IMR-90 (cell line): ENCODE measurements at regions not wholly inside any gene's neighbourhood (a gene's known extent, or its start where the extent isn't known, plus 50 kb on each side); places are given as distances from the start of the nearest gene placed in this dataset.

Experiments
- ATAC-seq: fragments of 200-7000 bp; cut with Tn5 transposase; 2 replicates; pipeline ENCODE4 v1.9.1; 2020; ENCODE audit warnings: low read depth, mild to moderate bottlenecking, moderate library complexity
- BruUV-seq: library from RNA; stranded (reverse); fragments of 400-500 nt; replicated peaks from 2 replicates; lab custom pipeline; 2021; lab: Mats Ljungman, UMichigan
- CTCF ChIA-PET: fragments of 300-600 bp; formaldehyde crosslinking; extraction: SDS; loops from one replicate; lab custom pipeline; 2021; ENCODE audit warnings: antibody characterized with exemption; lab: Yijun Ruan, JAX
- POLR2A ChIA-PET: fragments of 300-600 bp; sonication (Branson Sonifier 250); formaldehyde crosslinking; loops from one replicate; lab custom pipeline; 2022; ENCODE audit warnings: antibody characterized with exemption; ENCODE audit not compliant: unreplicated experiment; lab: Charles Lee
- DNase-seq: peaks from one replicate; pipeline ENCODE4 v3.0.0; 2013
- H2AFZ ChIP-seq: replicated peaks from 2 replicates; pipeline ENCODE3; 2013; ENCODE audit warnings: low read length, mild to moderate bottlenecking; ENCODE audit not compliant: poor library complexity
- H2AK5ac ChIP-seq: 2 replicates; pipeline ENCODE4 v1.6.1; 2013; ENCODE audit warnings: low read depth, low read length, inconsistent platforms
- H2AK9ac ChIP-seq: replicated peaks from 2 replicates; pipeline ENCODE3; 2013; ENCODE audit warnings: mild to moderate bottlenecking, low read depth, low read length, moderate library complexity; ENCODE audit not compliant: poor library complexity
- H2BK120ac ChIP-seq: 2 replicates; pipeline ENCODE4 v1.6.1; 2013; ENCODE audit warnings: low read depth, low read length, inconsistent platforms
- H2BK15ac ChIP-seq: 3 replicates; pipeline ENCODE4 v1.6.1; 2013; ENCODE audit warnings: low read depth, low read length, inconsistent platforms
- H2BK20ac ChIP-seq: 2 replicates; pipeline ENCODE4 v1.6.1; 2013; ENCODE audit warnings: low read depth, mild to moderate bottlenecking, inconsistent platforms, low read length, moderate library complexity
- H2BK5ac ChIP-seq: 2 replicates; pipeline ENCODE4 v1.6.1; 2013; ENCODE audit warnings: mild to moderate bottlenecking, low read depth, low read length, inconsistent platforms; ENCODE audit not compliant: poor library complexity, severe bottlenecking
- H3K14ac ChIP-seq: replicated peaks from 2 replicates; pipeline ENCODE4 v1.6.1; 2013; ENCODE audit warnings: low read depth, low read length, inconsistent platforms
- H3K18ac ChIP-seq: 2 replicates; pipeline ENCODE4 v1.6.1; 2013; ENCODE audit warnings: low read depth, low read length, control low read depth
- H3K23ac ChIP-seq: 2 replicates; pipeline ENCODE4 v1.6.1; 2013; ENCODE audit warnings: low read depth, low read length, inconsistent platforms
- H3K27ac ChIP-seq: 2 replicates; pipeline ENCODE4 v1.5.1; 2013; ENCODE audit warnings: mild to moderate bottlenecking, control low read depth, low read length; ENCODE audit not compliant: insufficient read depth
- H3K27me3 ChIP-seq: 2 replicates; pipeline ENCODE4 v1.6.1; 2013; ENCODE audit warnings: low read length; ENCODE audit not compliant: control insufficient read depth, insufficient read depth
- H3K36me3 ChIP-seq: 2 replicates; pipeline ENCODE4 v1.6.1; 2013; ENCODE audit warnings: low read length, mixed read lengths; ENCODE audit not compliant: control insufficient read depth, insufficient read depth
- H3K4ac ChIP-seq: 2 replicates; pipeline ENCODE4 v1.6.1; 2013; ENCODE audit warnings: low read depth, low read length, inconsistent platforms
- H3K4me1 ChIP-seq: 2 replicates; pipeline ENCODE4 v1.6.1; 2013; ENCODE audit warnings: low read length, mixed read lengths; ENCODE audit not compliant: control insufficient read depth, insufficient read depth
- H3K4me2 ChIP-seq: 2 replicates; pipeline ENCODE4 v1.6.1; 2013; ENCODE audit warnings: low read depth, mild to moderate bottlenecking, control low read depth, low read length, moderate library complexity
- H3K4me3 ChIP-seq: 2 replicates; pipeline ENCODE4 v1.5.1; 2013; ENCODE audit warnings: low read depth, mild to moderate bottlenecking, control low read depth, low read length, moderate library complexity; ENCODE audit not compliant: insufficient read depth
- H3K56ac ChIP-seq: 2 replicates; pipeline ENCODE4 v1.6.1; 2013; ENCODE audit warnings: low read length, inconsistent platforms; ENCODE audit not compliant: insufficient read depth; ENCODE audit errors: extremely low read depth
- H3K79me1 ChIP-seq, 2 experiments: 2 replicates each; pipeline ENCODE4 v1.6.1; 2013; ENCODE audit warnings: low read length in 2 of 2, inconsistent platforms in 1 of 2, low read depth in 1 of 2
- H3K9ac ChIP-seq: 2 replicates; pipeline ENCODE4 v1.6.1; 2013; ENCODE audit warnings: low read depth, low read length, control low read depth
- H3K9me1 ChIP-seq: 2 replicates; pipeline ENCODE4 v1.6.1; 2013; ENCODE audit warnings: low read length, inconsistent platforms; ENCODE audit not compliant: insufficient read depth
- H3K9me3 ChIP-seq: 2 replicates; pipeline ENCODE4 v1.6.1; 2013; ENCODE audit warnings: low read length; ENCODE audit not compliant: control insufficient read depth, insufficient read depth
- H4K20me1 ChIP-seq: 2 replicates; pipeline ENCODE4 v1.6.1; 2013; ENCODE audit warnings: low read length, inconsistent platforms; ENCODE audit not compliant: insufficient read depth
- H4K5ac ChIP-seq: 2 replicates; pipeline ENCODE4 v1.6.1; 2013; ENCODE audit warnings: mild to moderate bottlenecking, low read depth, low read length, control low read depth
- H4K8ac ChIP-seq, 2 experiments: 2 replicates each; pipeline ENCODE4 v1.6.1; 2013; ENCODE audit warnings: low read depth in 2 of 2, low read length in 2 of 2, control low read depth in 1 of 2, inconsistent platforms in 1 of 2
- H4K91ac ChIP-seq: 2 replicates; pipeline ENCODE4 v1.6.1; 2013; ENCODE audit warnings: low read depth, low read length, inconsistent platforms; ENCODE audit not compliant: insufficient read depth
- CHD1 ChIP-seq: IDR thresholded peaks from 2 replicates; pipeline ENCODE4 v1.6.1; 2012; ENCODE audit warnings: low read depth, low read length, improper control_type of control experiment
- POLR2A ChIP-seq: IDR thresholded peaks from 2 replicates; pipeline ENCODE4 v1.6.1; 2012; ENCODE audit warnings: mild to moderate bottlenecking, low read depth, low read length
- RAD21 ChIP-seq: IDR thresholded peaks from 2 replicates; pipeline ENCODE4 v1.6.1; 2012; ENCODE audit warnings: low read length, improper control_type of control experiment
- RCOR1 ChIP-seq: IDR thresholded peaks from 2 replicates; pipeline ENCODE4 v1.6.1; 2012; ENCODE audit warnings: mild to moderate bottlenecking, low read length, improper control_type of control experiment; ENCODE audit not compliant: insufficient replicate concordance
- RFX5 ChIP-seq: IDR thresholded peaks from 2 replicates; pipeline ENCODE4 v1.8.0; 2012; ENCODE audit warnings: low read depth, mild to moderate bottlenecking, low read length, moderate library complexity
- SMC3 ChIP-seq: fragments of 150-350 bp; IDR thresholded peaks from 2 replicates; pipeline ENCODE4 v1.6.1; 2016; ENCODE audit warnings: low read depth, mild to moderate bottlenecking, antibody characterized with exemption, low read length, moderate library complexity
- USF2 ChIP-seq: fragments of 150-350 bp; IDR thresholded peaks from 2 replicates; pipeline ENCODE4 v1.6.1; 2017; ENCODE audit warnings: mild to moderate bottlenecking, antibody characterized with exemption, low read length, low read depth
- WGBS, 2 experiments: methylation state at CpG; one replicate each; pipeline versions ENCODE4 v1.1.5 to v1.1.7; 2013; ENCODE audit warnings: missing lambda C conversion rate in 2 of 2; ENCODE audit not compliant: insufficient read length in 1 of 2; ENCODE audit errors: extremely low coverage in 2 of 2; 5-methylcytosine and 5-hydroxymethylcytosine counted together
- dilution Hi-C: fragments of 300-500 bp; cut with HindIII; formaldehyde crosslinking; loops from one replicate; pipeline ENCODE4 v1.14.3; 2018; ENCODE audit warnings: low sequenced_read_pairs; ENCODE audit not compliant: unreplicated experiment
- in situ Hi-C: fragments of 300-500 bp; cut with MboI; formaldehyde crosslinking; loops from 3 replicates; pipeline ENCODE4 v1.14.3; 2019; ENCODE audit warnings: low sequenced_read_pairs, inconsistent platforms, mixed read lengths
- intact Hi-C: fragments of 100-400 bp; cut with micrococcal nuclease; formaldehyde crosslinking; loops from 2 replicates; pipeline ENCODE4 v1.10.0; 2022

GRCh38 chr6:147016440-147016839 is 187.8 kb upstream of the STXBP5 start:
- BruUV-seq: no TSS peak
- dilution Hi-C loops: no loop called here

More at GRCh38 chr6:147016440-147016839, 187.8 kb upstream of the STXBP5 start:
- no peak for ATAC-seq
- H3K18ac ChIP-seq: no peak overlapping the region
- H2BK20ac ChIP-seq: no peak overlapping the region
- intact Hi-C loops: no loop called here
- no peaks in the 10 kb centered on the region for H3K4me1 ChIP-seq
- no peak overlapping the region for H4K8ac ChIP-seq
- H2BK15ac ChIP-seq: no peak overlapping the region
- in situ Hi-C loops: no loop called here
- H3K27ac ChIP-seq: no peak overlapping the region
- H4K91ac ChIP-seq: no peak overlapping the region
- H2BK5ac ChIP-seq: no peak overlapping the region
- H3K14ac ChIP-seq: no peak overlapping the region
- no peak overlapping the region for H3K4me2 ChIP-seq
- H2BK120ac ChIP-seq: no peak overlapping the region
- no peak overlapping the region for H2AFZ ChIP-seq
- H3K9ac ChIP-seq: no peak overlapping the region
- H3K23ac ChIP-seq: no peak overlapping the region
- H2AK9ac ChIP-seq: no peak overlapping the region
- no peak overlapping the region for H4K5ac ChIP-seq
- WGBS, 2 experiments: no CpG with 5 or more reads among the region's 3 CpGs
- no peaks in the 10 kb centered on the region for H4K20me1 ChIP-seq
- H3K36me3 ChIP-seq: no peaks in the 10 kb centered on the region
- no peaks in the 10 kb centered on the region for H3K9me1 ChIP-seq
- no peak overlapping the region for H3K4me3 ChIP-seq
- DNase-seq: no peak
- no peaks in the 10 kb centered on the region for H3K79me1 ChIP-seq
- ChIA-PET POLR2A (interaction anchor here (0.8 kb wide), 1 partner anchor 17 kb away, joined by 3 read pairs; no protein-coding TSS in a partner anchor), CTCF (interaction anchor here (0.6 kb wide), 2 partner anchors 38 to 240 kb away, joined by 3 read pairs; no protein-coding TSS in a partner anchor)
- TF ChIP-seq RFX5 (no peak), RCOR1 (no peak), SMC3 (no peak), RAD21 (no peak), CHD1 (no peak), USF2 (no peak), POLR2A (no peak)
- H3K56ac ChIP-seq: no peak overlapping the region
- H3K9me3 ChIP-seq: no peaks in the 10 kb centered on the region
- H3K4ac ChIP-seq: no peak overlapping the region
- no peaks in the 10 kb centered on the region for H3K27me3 ChIP-seq
- no peak overlapping the region for H2AK5ac ChIP-seq
